PC-9 (cell line): ENCODE measurements at regions not wholly inside any gene's neighbourhood (a gene's known extent, or its start where the extent isn't known, plus 50 kb on each side); places are given as distances from the start of the nearest gene placed in this dataset.

Experiments
- CTCF ChIP-seq: fragments of 200-600 bp; sonication (generic); conservative IDR thresholded peaks from 2 replicates; pipeline ENCODE4 v1.6.1; 2017; ENCODE audit warnings: mixed run types, antibody characterized with exemption, mild to moderate bottlenecking, moderate library complexity
- EZH2 ChIP-seq: fragments of 200-600 bp; sonication (generic); IDR thresholded peaks from 2 replicates; pipeline ENCODE4 v1.8.0; 2017; ENCODE audit warnings: antibody characterized with exemption, low read depth

GRCh38 chr3:104742044-104742443, 624.7 kb upstream of the ALCAM start:
- no peak for TF ChIP-seq CTCF
- no peak for TF ChIP-seq EZH2
